ENCODE measurements at regions not wholly inside any gene's neighbourhood (a gene's known extent, or its start where the extent isn't known, plus 50 kb on each side); places are given as distances from the start of the nearest gene placed in this dataset.

DNA sequence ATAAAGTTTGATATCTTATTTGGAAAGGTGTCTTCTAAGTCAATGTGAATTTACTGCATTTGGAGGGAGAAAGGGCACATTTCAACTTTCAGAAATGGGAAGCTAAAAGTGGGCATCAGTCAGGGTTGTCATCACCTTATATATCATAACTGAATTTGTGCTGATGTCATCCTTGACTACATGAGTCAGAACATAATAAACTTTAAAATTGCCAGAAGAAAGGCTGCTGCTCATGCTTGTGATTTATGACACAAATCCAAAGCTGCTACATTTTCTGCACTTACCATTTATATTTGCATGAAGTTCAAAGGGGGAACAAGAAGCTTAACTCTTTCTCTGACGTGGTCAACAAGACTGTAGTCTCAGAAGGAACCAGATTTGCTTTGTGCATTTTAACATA is 196.6 kb downstream of the UTP18 start:
- Mint-ChIP-seq H3K4me1 (ENCODE audit: low read depth) (no peaks in the 10 kb centered on the region), H3K4me3 (no peak overlapping the region), H3K27me3 (peaks cover 1% of the 10 kb centered on the region), H3K9me3 (no peaks in the 10 kb centered on the region), H3K27ac (no peak overlapping the region), H3K36me3 (ENCODE audit: low read depth) (no peaks in the 10 kb centered on the region)
- intact Hi-C loops (cut with micrococcal nuclease) = no loop called here
- peak; percentile 39 for ATAC-seq
- CTCF ChIA-PET = interaction anchor here (0.9 to 1.7 kb wide), 3 partner anchors 8 to 88 kb away, joined by 3 to 4 read pairs (median 3); no protein-coding TSS in a partner anchor
- TF ChIP-seq, protein P1, sequence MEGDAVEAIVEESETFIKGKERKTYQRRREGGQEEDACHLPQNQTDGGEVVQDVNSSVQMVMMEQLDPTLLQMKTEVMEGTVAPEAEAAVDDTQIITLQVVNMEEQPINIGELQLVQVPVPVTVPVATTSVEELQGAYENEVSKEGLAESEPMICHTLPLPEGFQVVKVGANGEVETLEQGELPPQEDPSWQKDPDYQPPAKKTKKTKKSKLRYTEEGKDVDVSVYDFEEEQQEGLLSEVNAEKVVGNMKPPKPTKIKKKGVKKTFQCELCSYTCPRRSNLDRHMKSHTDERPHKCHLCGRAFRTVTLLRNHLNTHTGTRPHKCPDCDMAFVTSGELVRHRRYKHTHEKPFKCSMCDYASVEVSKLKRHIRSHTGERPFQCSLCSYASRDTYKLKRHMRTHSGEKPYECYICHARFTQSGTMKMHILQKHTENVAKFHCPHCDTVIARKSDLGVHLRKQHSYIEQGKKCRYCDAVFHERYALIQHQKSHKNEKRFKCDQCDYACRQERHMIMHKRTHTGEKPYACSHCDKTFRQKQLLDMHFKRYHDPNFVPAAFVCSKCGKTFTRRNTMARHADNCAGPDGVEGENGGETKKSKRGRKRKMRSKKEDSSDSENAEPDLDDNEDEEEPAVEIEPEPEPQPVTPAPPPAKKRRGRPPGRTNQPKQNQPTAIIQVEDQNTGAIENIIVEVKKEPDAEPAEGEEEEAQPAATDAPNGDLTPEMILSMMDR (IDR thresholded peaks at IDR 0.05) = no peak
- no peak for DNase-seq
- POLR2A ChIA-PET = no interaction called here

DNA sequence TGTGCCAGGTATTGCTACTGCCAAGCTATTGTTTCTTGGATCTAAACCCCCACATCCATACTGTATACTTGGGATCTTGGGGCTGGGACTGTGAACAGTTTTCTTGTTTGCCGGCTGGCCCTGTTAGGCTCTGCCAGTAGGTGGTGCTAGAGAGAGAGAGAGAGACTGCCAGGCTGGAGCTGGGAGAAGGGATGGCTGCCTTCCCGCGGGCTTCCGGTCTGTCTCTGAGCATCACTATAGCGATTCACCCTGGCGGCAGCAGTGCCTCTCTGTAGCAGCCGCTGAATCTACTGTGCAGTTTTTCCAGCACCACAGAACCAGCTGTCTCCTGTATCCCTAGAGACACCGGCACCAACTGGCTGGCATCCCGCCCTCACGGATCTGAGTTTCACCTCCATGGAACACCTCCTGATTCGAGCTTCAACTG is 201.2 kb downstream of the UTP18 start:
- H3K27ac Mint-ChIP-seq = no peak overlapping the region
- TF ChIP-seq, protein P1 (IDR thresholded peaks at IDR 0.05) = peak; percentile 76
- peak; percentile 72 for ATAC-seq
- no peaks in the 10 kb centered on the region for H3K9me3 Mint-ChIP-seq
- POLR2A ChIA-PET = no interaction called here
- H3K27me3 Mint-ChIP-seq = peaks cover 1% of the 10 kb centered on the region
- CTCF ChIA-PET = interaction anchor here (0.6 to 4.2 kb wide), 26 partner anchors 9 to 190 kb away, joined by 3 to 27 read pairs (median 4); no protein-coding TSS in a partner anchor
- intact Hi-C loops (cut with micrococcal nuclease) = no loop called here
- no peaks in the 10 kb centered on the region for H3K4me1 Mint-ChIP-seq (ENCODE audit: low read depth)
- H3K4me3 Mint-ChIP-seq = no peak overlapping the region
- no peaks in the 10 kb centered on the region for H3K36me3 Mint-ChIP-seq (ENCODE audit: low read depth)
- DNase-seq = peak; percentile 63

DNA sequence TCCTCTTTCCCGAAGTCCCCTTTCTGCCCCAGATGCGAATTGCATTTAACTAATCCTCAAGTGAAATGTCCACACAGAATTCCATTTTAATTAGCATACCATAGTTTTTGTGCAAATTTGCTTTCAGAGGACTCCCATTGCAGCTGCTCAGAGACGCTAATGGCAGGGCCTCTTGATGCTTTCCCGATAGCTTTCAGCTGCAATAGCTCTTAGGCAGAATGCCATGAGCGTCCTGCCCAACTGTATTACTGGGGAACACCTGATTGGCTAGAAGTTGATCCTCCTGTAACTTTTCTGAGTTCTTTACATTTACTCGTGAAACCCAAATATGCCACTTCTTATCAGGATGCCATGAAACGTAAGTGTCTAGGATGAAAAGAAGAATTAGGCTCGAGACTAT is 203.0 kb downstream of the UTP18 start:
- no peak for ATAC-seq
- DNase-seq = no peak
- Mint-ChIP-seq H3K4me1 (ENCODE audit: low read depth) (no peaks in the 10 kb centered on the region), H3K27ac (no peak overlapping the region), H3K36me3 (ENCODE audit: low read depth) (no peaks in the 10 kb centered on the region), H3K27me3 (peaks cover 3% of the 10 kb centered on the region), H3K9me3 (no peaks in the 10 kb centered on the region), H3K4me3 (no peak overlapping the region)
- TF ChIP-seq, protein P1 (IDR thresholded peaks at IDR 0.05) = no peak
- ChIA-PET POLR2A (interaction anchor here (0.8 kb wide), 1 partner anchor 8 kb away, joined by 3 read pairs; no protein-coding TSS in a partner anchor), CTCF (interaction anchor here (1.0 to 4.2 kb wide), 9 partner anchors 8 to 301 kb away, joined by 3 to 27 read pairs (median 6); no protein-coding TSS in a partner anchor)
- intact Hi-C loops (cut with micrococcal nuclease) = no loop called here

DNA sequence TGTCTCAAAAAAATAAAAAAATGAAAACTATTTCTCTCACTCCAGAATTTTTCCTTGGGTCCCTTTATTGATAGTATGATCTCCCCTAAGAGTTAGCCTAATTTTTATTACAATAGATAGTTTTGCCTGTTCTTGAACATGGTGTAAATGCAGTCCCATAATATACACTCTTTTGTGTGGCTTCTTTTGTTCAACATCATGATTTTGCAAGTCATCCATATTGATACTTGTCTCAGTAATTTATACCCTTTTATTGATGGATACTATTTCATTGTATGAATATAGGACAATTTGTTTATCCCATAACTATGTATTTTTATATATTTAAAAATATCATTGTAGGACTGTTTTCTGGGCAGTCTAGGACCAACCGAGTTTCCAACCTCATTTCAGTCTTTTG is 207.0 kb downstream of the UTP18 start:
- Mint-ChIP-seq H3K9me3 (no peaks in the 10 kb centered on the region), H3K27ac (no peak overlapping the region), H3K4me3 (no peak overlapping the region), H3K4me1 (ENCODE audit: low read depth) (no peaks in the 10 kb centered on the region), H3K27me3 (peaks cover 1% of the 10 kb centered on the region), H3K36me3 (ENCODE audit: low read depth) (no peaks in the 10 kb centered on the region)
- TF ChIP-seq, protein P1 (IDR thresholded peaks at IDR 0.05) = no peak
- ATAC-seq (no peak), DNase-seq (no peak)
- ChIA-PET CTCF (no interaction called here), POLR2A (no interaction called here)
- intact Hi-C loops (cut with micrococcal nuclease) = no loop called here

DNA sequence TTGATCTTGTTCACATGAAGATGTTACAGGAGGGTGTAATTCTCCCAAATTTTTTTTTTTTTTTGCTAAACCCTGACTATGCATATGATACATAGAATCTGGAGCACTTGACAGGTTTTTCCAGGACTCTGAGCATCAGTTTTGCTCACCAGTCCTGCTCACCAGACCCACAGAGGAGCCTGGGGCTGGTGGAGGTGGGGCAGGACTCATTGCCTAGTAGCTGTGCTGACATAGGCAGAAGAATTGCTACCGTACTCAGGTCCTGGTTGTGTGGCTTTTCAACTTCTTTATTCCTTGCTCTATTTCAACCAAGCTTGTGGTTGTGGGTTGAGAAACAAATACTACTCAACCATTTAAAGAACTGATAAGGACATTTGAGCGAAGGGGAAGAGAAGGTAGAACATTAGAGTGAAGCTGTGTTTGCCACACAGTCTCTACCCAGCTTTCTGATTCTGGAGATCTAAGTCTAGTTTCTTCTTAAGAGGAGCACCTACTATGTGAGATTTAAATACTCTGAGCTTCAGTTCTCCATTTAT is 212.4 kb downstream of the UTP18 start:
- POLR2A ChIA-PET = no interaction called here
- TF ChIP-seq, protein P1 (IDR thresholded peaks at IDR 0.05) = no peak
- Mint-ChIP-seq H3K4me3 (no peak overlapping the region), H3K27ac (no peak overlapping the region), H3K9me3 (no peaks in the 10 kb centered on the region), H3K4me1 (ENCODE audit: low read depth) (no peaks in the 10 kb centered on the region), H3K27me3 (no peaks in the 10 kb centered on the region), H3K36me3 (ENCODE audit: low read depth) (no peaks in the 10 kb centered on the region)
- no peak for DNase-seq
- intact Hi-C loops (cut with micrococcal nuclease) = no loop called here
- ATAC-seq = no peak
- CTCF ChIA-PET = interaction anchor here (4.3 kb wide), 1 partner anchor 11 kb away, joined by 23 read pairs; no protein-coding TSS in a partner anchor
